Heart left ventricle (tissue), 16 donors: ENCODE measurements at regions not wholly inside any gene's neighbourhood (a gene's known extent, or its start where the extent isn't known, plus 50 kb on each side); places are given as distances from the start of the nearest gene placed in this dataset.

ENCODE experiments used
- ATAC-seq, 4 donors: fragments of 200-7000 bp; cut with Tn5 transposase; one replicate each; pipeline ENCODE4 v1.9.1; 2020 to 2022; ENCODE audit warnings: moderate library complexity in 4 of 4, mild to moderate bottlenecking in 3 of 4, moderate number of reproducible peaks in 1 of 4
- DNase-seq, 5 donors: peaks; one replicate each; pipeline ENCODE4 v3.0.0-alpha.2; 2020
- H3K27ac ChIP-seq, 12 donors: fragments of 200-600 bp; sonication (generic) in 4 of 12; one replicate each; pipeline versions ENCODE4 v1.5.0 to v1.8.0; 2016 to 2022; ENCODE audit warnings: mild to moderate bottlenecking in 2 of 12
- H3K27me3 ChIP-seq, 9 donors: fragments of 200-600 bp; sonication (generic) in 2 of 9; one replicate each; pipeline versions ENCODE4 v1.5.1 to v1.8.0; 2016 to 2022; ENCODE audit warnings: mild to moderate bottlenecking in 3 of 9
- H3K36me3 ChIP-seq, 9 donors: fragments of 200-600 bp; sonication (generic) in 2 of 9; one replicate each; pipeline versions ENCODE4 v1.5.0 to v1.8.0; 2018 to 2022; ENCODE audit warnings: mild to moderate bottlenecking in 2 of 9
- H3K4me1 ChIP-seq, 12 donors: fragments of 200-600 bp; sonication (generic) in 4 of 12; one replicate each; pipeline versions ENCODE4 v1.5.0 to v1.8.0; 2016 to 2022; ENCODE audit warnings: mild to moderate bottlenecking in 3 of 12
- H3K4me3 ChIP-seq, 12 donors: fragments of 200-600 bp; sonication (generic) in 4 of 12; one replicate each; pipeline versions ENCODE4 v1.5.0 to v1.8.0; 2017 to 2022; ENCODE audit warnings: mild to moderate bottlenecking in 9 of 12, moderate library complexity in 4 of 12
- H3K9me3 ChIP-seq, 12 donors: fragments of 200-600 bp; sonication (generic) in 4 of 12; one replicate each; pipeline versions ENCODE4 v1.5.0 to v1.8.0; 2016 to 2022; ENCODE audit warnings: mild to moderate bottlenecking in 1 of 12
- CTCF ChIP-seq, 12 donors: fragments of 200-600 bp; sonication (generic) in 4 of 12; IDR thresholded peaks; one replicate each; pipeline versions ENCODE4 v1.5.0 to v1.8.0; 2018 to 2022; ENCODE audit warnings: antibody characterized with exemption in 12 of 12, mild to moderate bottlenecking in 5 of 12
- POLR2A ChIP-seq, 2 donors: fragments of 450-650 bp; IDR thresholded peaks; one replicate each; pipeline ENCODE4 v1.6.1; 2017; ENCODE audit warnings: antibody characterized with exemption in 2 of 2, mild to moderate bottlenecking in 2 of 2, moderate library complexity in 2 of 2
- WGBS, 4 donors: extraction: QIAGEN DNeasy Blood & Tissue Kit in 2 of 4; methylation state at CpG; one replicate each; pipeline versions ENCODE4 v1.1.5 to v1.1.7; 2013 to 2018; 5-methylcytosine and 5-hydroxymethylcytosine counted together
- intact Hi-C, 10 donors: fragments of 100-400 bp; cut with DNase I; formaldehyde crosslinking; loops; one replicate each; pipeline versions ENCODE4 v1.11.1 to v1.14.2; 2022
- donor health status: ischemic (EF 13 %, LVEDD 7.1; RV severe dilation, severe dysfunction).
- donor health status: healthy with polysubstance abuse.
- donor health status: DM: no; HTN: yes; CAD: no.
- donor health status: DM: no; HTN: no; CAD: no.
- donor health status: ischemic (EF 25% LVEDD 6.9; RV normal size, moderate dysfunction).
- donor health status: ischemic (EF 25% LVEDD 5.7; RV mildly dilated, moderate dysfunction).
- donor health status: healthy.
- donor health status: DM: yes; HTN: yes; CAD: no.
- donor health status: ischemic (EF 35%, LVEDD 5.7; RV mildly dilated, moderate dysfunction).
- donor health status: nonischemic (EF 11% LVEDD 7.7; RV severe dilation, severe dysfunction).
- donor health status: DM: yes; HTN: yes; CAD: no.
- donor health status: PGD.
- donor health status: ischemic (EF 29% LVEDD 5.4; RV normal size, mild dysfunction).
- donor health status: nonischemic (EF 23%, LVEDD 6.1; RV moderate dilation, normal function).

DNA sequence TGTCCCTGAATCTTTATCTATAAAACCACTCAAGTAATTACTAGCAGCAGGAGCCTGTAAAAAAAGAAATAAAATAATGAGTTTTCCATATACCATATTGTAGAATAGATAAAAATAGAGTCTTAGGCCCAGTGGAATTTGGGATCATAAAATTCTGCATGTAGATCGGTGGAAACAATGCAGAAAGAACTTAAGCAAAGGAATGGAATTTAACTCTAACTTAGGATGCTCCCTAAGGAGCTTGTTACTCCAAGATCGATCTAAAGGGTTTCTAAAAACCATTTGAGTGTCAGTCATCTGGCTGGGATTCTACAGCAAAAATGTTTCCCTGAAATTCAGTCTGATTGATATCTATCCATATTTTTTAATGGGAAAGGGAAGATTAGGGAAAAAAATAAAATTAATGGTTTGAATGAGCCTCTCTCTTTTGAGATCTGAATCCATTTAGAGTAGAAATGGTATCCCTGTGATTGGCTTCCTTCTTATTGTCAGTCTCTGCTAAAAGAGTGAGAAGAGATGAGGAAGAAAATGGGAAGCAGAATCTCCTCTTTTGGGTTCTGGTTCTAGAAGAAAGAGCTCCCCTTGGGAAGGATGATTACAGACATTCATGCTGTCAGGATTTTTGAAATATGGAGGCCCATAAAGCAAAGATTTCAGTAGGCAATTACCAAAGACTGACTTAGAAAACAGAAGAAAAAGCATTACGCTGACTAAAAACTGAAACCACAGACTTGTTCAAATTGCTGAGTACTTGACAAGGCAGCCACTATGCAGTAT, 564.3 kb upstream of the MARCKS start:
- 57 to 72% (median 61%) methylated on average over 3 of the region's 3 CpGs for WGBS, 4 donors
- Histone ChIP-seq H3K4me1 (peaks cover 0 to 3% (median 0%) of the 10 kb centered on the region in 12 donors), H3K36me3 (no peaks in the 10 kb centered on the region), H3K27me3 (no peaks in the 10 kb centered on the region), H3K4me3 (no peak overlapping the region), H3K27ac (no peak overlapping the region), H3K9me3 (peaks cover 0 to under 1% (median 0%) of the 10 kb centered on the region in 12 donors)
- TF ChIP-seq CTCF (IDR thresholded peaks at IDR 0.05): no peak
- no peak for TF ChIP-seq POLR2A (IDR thresholded peaks at IDR 0.05)
- DNase-seq (no peak), ATAC-seq (no peak)
- intact Hi-C loops: no loop called here

- intact Hi-C loops: no loop called here
- peaks cover 0 to 3% (median 0%) of the 10 kb centered on the region in 12 donors for H3K4me1 ChIP-seq
- H3K4me3 ChIP-seq: no peak overlapping the region
- no peaks in the 10 kb centered on the region for H3K36me3 ChIP-seq
- ATAC-seq (no peak), DNase-seq (no peak)
- no peak overlapping the region for H3K27ac ChIP-seq
- TF ChIP-seq POLR2A (IDR thresholded peaks at IDR 0.05): no peak
- no peak for TF ChIP-seq CTCF (IDR thresholded peaks at IDR 0.05)
- H3K27me3 ChIP-seq: no peaks in the 10 kb centered on the region
- no peaks in the 10 kb centered on the region for H3K9me3 ChIP-seq
Measured at GRCh38 chr6:113293423-113293740, 563.8 kb upstream of the MARCKS start.

GRCh38 chr6:113299531-113299930, 557.6 kb upstream of the MARCKS start:
- H3K4me1 ChIP-seq: no peaks in the 10 kb centered on the region
- no peak for TF ChIP-seq POLR2A (IDR thresholded peaks at IDR 0.05)
- TF ChIP-seq CTCF (IDR thresholded peaks at IDR 0.05): no peak
- intact Hi-C loops: no loop called here
- H3K27me3 ChIP-seq: no peaks in the 10 kb centered on the region
- no peak for ATAC-seq
- H3K27ac ChIP-seq: no peak overlapping the region
- H3K36me3 ChIP-seq: no peaks in the 10 kb centered on the region
- no peak for DNase-seq
- H3K9me3 ChIP-seq: no peaks in the 10 kb centered on the region
- no peak overlapping the region for H3K4me3 ChIP-seq

- TF ChIP-seq POLR2A (IDR thresholded peaks at IDR 0.05) (no peak), CTCF (IDR thresholded peaks at IDR 0.05) (no peak)
- intact Hi-C loops: loop anchor here in 1 of 10 donors (2.0 to 10.0 kb wide), 2 partner anchors 15 to 553 kb away; partner anchors contain the start of gene MARCKS
Measured at GRCh38 chr6:113301651-113302050, 555.5 kb upstream of the MARCKS start.

More at GRCh38 chr6:113301651-113302050, 555.5 kb upstream of the MARCKS start:
- Histone ChIP-seq H3K9me3 (no peaks in the 10 kb centered on the region), H3K27ac (no peak overlapping the region), H3K4me3 (no peak overlapping the region), H3K4me1 (no peaks in the 10 kb centered on the region), H3K36me3 (no peaks in the 10 kb centered on the region), H3K27me3 (no peaks in the 10 kb centered on the region)
- DNase-seq (no peak), ATAC-seq (no peak)
